ACHN (cell line): ENCODE measurements at regions not wholly inside any gene's neighbourhood (a gene's known extent, or its start where the extent isn't known, plus 50 kb on each side); places are given as distances from the start of the nearest gene placed in this dataset.
"Not testable (repeated sequence)": the region's sequence is repeated elsewhere in the genome, so short reads cannot be mapped to it uniquely, and the experiment has no call there.

Experiments
- DNase-seq: peaks from one replicate; pipeline ENCODE4 v3.0.0-alpha.2; 2015
- in situ Hi-C: cut with HindIII; loops from 2 replicates; pipeline ENCODE4 v1.10.0; 2017; ENCODE audit warnings: low sequenced_read_pairs, low pct_ligation_motif_present, low pct_unique_long_range_greater_than_20kb

GRCh38 chr7:57740126-57740525 lies 290.1 kb downstream of the ZNF716 start:
- in situ Hi-C loops, DNase-seq: not testable (repeated sequence)

- in situ Hi-C loops: no loop called here
- DNase-seq: no peak
Measured at GRCh38 chr7:57769131-57769530, 319.2 kb downstream of the ZNF716 start.

- no peak for DNase-seq
- in situ Hi-C loops: no loop called here
Measured at GRCh38 chr7:57769958-57770357, 320.0 kb downstream of the ZNF716 start.

- no peak for DNase-seq
- in situ Hi-C loops: no loop called here
Measured at GRCh38 chr7:57772126-57772924, 322.3 kb downstream of the ZNF716 start.

- no peak for DNase-seq
- in situ Hi-C loops: no loop called here
Measured at GRCh38 chr7:57774300-57774699, 324.3 kb downstream of the ZNF716 start.

DNA sequence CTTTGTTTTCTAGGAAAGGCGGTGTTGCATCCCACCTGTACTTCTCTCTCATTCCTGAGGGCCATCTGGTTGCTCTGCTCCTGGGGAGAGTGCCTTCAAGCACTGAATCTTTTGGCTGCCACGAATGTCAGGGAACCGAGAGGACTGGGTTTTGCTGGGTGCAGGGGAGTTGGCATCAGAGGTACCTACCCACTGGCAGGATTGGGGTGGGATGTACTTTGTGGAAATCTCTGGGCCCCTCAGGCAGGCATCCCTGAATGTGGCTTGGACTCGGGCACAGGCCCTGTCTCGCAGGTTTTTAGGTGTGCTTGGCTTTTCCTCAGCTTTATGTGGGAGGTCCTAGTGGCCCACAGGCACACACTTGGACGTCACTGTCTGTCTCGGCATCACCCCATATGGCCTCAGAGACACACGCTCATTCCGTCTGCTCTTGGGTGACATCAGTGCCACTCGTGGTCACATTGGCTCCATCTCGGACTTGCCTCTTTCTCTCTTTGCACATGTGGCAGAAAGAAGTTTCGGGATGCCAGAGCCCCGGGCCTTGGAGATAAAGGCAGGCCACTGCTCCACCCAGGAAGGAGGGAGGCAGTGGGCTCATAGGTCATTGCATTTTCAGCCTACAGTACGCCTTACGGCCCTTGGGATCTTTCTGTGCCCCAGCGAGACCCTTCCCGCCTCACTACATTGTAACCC lies 325.6 kb downstream of the ZNF716 start:
- in situ Hi-C loops: no loop called here
- no peak for DNase-seq

GRCh38 chr7:57776136-57776856 lies 326.3 kb downstream of the ZNF716 start:
- DNase-seq, in situ Hi-C loops: not testable (repeated sequence)

DNA sequence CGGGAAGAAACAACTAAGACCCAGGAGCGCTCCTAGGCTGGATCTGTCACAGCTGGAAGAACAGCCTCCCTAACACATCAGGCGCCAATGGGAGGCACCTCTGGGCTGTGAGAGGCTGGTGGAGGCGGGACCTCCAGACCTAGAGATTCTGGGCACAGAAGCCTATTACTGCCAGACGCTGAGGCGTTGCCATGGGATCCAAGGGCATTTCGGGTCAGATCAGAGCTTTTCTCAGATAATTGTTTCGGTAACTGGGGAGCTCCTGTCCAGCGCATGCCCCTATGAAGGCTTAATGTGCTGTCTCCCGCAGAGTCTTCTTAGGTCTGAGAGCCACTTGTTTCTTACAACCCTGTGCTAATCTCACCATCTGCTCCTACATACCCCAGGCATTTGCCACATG lies 339.2 kb downstream of the ZNF716 start:
- DNase-seq: no peak
- in situ Hi-C loops: no loop called here

DNA sequence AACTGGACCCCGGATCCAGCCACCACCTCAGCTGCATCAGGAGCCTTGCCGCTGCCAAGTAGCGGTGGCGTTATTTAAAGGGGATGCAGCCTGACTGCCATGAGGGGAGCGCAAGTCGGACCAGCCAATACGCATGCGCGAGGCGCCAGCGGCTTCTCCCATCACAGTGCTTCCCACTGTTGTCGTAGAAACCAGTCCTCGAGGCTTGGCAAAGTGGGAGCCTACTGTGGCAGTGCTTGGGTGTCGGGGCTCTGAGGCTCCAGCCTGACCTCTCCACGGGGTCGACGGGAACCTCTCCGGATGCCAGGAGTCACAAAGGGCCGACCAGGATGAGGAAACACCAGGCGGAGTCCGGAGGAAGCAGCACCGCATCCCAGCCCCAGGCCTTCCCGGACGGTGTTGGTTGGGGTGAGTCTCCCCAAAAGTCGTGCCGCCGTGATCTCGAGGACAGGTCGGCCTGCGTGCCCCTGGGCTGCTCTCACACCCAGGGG lies 369.6 kb downstream of the ZNF716 start:
- DNase-seq: no peak
- in situ Hi-C loops: no loop called here

DNA sequence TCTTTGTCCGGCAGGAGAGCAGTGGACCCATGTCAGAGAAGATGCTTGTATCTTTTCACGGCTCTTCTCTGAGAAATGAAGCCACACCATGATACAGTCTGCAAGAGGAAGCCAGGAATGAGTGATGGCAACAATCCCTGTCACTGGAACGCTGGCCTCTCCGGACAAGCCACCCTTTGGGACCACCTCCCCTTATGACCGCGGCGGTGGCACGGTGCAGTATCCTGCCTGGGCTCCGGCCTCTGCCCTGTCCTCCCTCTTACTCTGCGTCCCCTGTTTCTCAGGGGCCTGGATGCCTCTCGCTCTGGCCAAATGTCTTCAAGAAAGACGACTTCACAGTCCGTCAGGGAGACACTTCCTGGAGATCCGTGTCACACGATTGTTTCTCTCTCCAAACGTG lies 370.5 kb downstream of the ZNF716 start:
- DNase-seq: no peak
- in situ Hi-C loops: no loop called here

DNA sequence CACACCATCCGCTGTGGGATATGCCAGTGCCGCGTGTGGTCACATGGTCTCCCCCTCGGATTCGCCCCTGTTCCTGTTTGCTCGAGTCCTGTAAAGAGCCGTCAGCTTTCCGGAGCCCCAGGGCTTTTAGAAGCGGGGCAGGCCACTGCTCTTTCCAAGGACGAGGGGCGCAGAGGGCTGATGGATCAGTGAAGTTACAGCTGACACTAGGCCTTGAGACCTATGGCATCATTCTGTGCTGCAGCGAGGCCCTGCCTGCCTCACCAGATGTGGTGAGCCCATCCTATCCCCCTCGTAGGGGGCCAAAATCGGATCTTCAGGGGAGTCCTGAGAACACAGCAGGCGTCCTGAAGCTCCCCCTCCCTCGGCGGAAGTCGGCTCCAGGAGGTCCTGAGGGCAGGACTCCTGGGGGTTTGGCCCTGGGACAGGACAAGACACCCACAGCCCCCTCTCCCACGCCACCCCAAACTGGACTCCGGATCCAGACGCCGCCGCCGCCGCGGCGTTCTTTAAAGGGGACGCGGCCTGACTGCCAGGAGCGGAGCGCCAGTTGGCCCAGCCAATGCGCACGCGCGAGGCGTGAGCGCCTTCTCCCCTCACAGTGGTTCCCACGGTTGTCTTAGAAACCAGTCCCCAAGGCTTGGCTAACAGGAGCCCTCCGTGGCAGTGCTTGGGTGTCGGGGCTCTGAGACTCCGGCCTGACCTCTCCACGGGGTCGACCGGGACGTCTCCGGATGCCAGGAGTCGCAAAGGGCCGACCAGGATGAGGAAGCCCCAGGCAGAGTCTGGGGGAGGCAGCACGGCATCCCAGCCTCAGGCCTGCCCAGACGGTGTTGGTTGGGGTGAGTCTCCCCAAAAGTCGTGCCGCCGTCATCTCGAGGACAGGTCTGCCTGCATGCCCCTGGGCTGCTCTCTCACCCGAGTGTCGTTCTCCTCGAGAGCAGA lies 371.7 kb downstream of the ZNF716 start:
- in situ Hi-C loops: no loop called here
- no peak for DNase-seq

DNA sequence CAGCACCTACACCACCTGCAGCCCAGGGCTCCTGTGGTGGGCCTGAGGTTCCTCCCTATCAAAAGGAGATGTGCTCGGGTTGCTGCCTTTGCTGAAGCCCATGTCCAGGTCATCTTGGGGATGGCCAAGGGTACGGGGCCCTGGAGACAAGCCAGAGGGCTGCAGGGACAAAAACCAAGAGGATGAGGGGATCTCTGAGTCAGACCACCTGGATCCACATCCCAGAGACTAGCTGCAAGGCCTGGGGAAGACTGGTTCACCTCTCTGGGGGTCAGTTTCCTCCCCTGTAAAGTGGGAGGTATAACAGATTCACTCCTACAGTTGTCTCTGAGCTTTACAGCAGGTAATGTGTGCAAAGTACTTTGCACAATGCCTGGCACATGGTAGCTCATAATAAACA lies 376.6 kb downstream of the ZNF716 start:
- DNase-seq, in situ Hi-C loops: not testable (repeated sequence)

- in situ Hi-C loops, DNase-seq: not testable (repeated sequence)
Measured at GRCh38 chr7:57835161-57835560, 385.2 kb downstream of the ZNF716 start.

GRCh38 chr7:57839152-57839551 lies 389.2 kb downstream of the ZNF716 start:
- in situ Hi-C loops, DNase-seq: not testable (repeated sequence)

DNA sequence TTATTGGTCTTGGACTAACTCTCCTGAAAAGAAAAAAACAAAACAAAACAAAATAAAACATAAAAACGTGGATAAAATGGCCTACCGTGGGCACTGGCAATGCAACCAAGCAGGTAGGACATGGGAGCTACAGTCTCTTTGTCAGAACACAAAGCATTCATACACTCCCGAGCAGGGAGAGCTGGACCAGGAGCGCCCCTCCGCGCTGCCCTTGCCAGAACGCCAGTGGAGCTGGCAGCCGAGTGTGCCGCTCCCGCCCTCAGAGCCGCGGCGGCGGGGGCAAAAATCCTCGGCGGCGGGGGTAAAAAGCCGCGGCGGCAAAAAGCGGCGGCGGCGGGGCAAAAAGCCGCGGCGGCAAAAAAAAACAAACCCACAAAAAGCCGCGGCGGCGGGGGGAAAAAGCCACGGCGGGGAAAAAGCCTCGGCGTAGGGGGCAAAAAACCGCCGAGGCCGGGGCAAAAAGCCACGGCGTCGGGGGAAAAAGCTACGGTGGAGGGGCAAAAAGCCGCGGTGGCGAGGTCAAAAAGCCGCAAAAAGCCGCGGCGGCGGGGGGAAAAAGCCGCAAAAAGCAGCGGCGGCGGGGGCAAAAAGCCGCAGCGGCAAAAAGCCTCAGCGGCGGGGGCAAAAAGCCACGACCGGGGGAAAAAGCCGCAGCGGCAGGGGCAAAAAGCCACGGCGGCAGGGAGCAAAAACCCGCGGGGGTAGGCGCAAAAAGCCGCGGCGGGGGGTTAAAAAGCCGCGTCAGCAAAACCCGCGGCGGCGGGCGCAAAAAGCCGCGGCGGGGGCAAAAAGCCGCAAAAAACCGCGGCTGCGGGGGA lies 418.1 kb downstream of the ZNF716 start:
- in situ Hi-C loops: no loop called here
- DNase-seq: peak; percentile 3

GRCh38 chr7:57868771-57869483 lies 418.9 kb downstream of the ZNF716 start:
- in situ Hi-C loops: no loop called here
- DNase-seq: no peak
